Ascending aorta (tissue), 2 donors: ENCODE measurements at regions not wholly inside any gene's neighbourhood (a gene's known extent, or its start where the extent isn't known, plus 50 kb on each side); places are given as distances from the start of the nearest gene placed in this dataset.

Experiments used
- DNase-seq, 2 donors: peaks; one replicate each; pipeline ENCODE4 v3.0.0-alpha.2; 2019; ENCODE audit warnings: low spot score in 2 of 2
- H3K27ac ChIP-seq, 2 donors: fragments of 200-600 bp; sonication (generic); one replicate each; pipeline ENCODE4 v1.5.1; 2016 to 2017; ENCODE audit warnings: mild to moderate bottlenecking in 1 of 2
- H3K27me3 ChIP-seq: fragments of 200-600 bp; sonication (generic); one replicate; pipeline ENCODE4 v1.5.1; 2017
- H3K36me3 ChIP-seq, 2 donors: fragments of 200-600 bp; sonication (generic); one replicate each; pipeline ENCODE4 v1.5.1; 2016
- H3K4me1 ChIP-seq, 2 donors: fragments of 200-600 bp; sonication (generic); one replicate each; pipeline ENCODE4 v1.5.1; 2016 to 2017; ENCODE audit warnings: mild to moderate bottlenecking in 1 of 2
- H3K4me3 ChIP-seq, 2 donors: fragments of 200-600 bp; sonication (generic); one replicate each; pipeline ENCODE4 v1.5.1; 2016 to 2017; ENCODE audit warnings: mild to moderate bottlenecking in 1 of 2
- H3K9me3 ChIP-seq, 2 donors: fragments of 200-600 bp; sonication (generic); one replicate each; pipeline ENCODE4 v1.5.1; 2016
- intact Hi-C: fragments of 100-400 bp; cut with DNase I; formaldehyde crosslinking; loops from one replicate; pipeline ENCODE4 v1.15.1; 2023
- TF ChIP-seq, protein P1 (sequence below), 3 experiments: fragments of 200-600 bp in 2 of 3; fragments of 450-650 bp in 1 of 3; sonication (generic) in 2 of 3; IDR thresholded peaks; one replicate each; pipeline ENCODE4 v1.5.1; 2016 to 2019; ENCODE audit warnings: antibody characterized with exemption in 3 of 3, mild to moderate bottlenecking in 1 of 3, moderate library complexity in 1 of 3

DNA sequence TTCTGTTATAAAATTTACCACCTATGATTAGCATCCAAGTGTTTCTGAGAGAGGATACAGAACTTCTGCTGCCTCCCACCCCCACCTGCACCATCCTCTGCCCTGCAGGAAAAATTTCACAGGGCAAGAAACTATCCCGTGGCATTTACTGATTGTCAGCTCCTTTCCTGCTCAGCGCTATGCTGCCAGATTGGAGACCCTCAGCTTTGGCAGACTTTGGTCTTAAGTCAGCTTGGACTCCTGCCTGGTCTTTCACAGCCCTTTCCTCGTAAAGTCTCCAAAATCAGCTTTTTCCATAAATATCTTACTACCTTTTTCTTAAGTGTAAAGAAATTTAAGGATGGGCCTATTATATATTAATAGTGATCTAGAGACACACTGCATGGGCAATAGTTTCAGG lies 239.9 kb upstream of the ADAMTS9 start:
- H3K4me1 ChIP-seq, result no peaks in the 10 kb centered on the region
- H3K36me3 ChIP-seq, result no peaks in the 10 kb centered on the region
- TF ChIP-seq, protein P1, sequence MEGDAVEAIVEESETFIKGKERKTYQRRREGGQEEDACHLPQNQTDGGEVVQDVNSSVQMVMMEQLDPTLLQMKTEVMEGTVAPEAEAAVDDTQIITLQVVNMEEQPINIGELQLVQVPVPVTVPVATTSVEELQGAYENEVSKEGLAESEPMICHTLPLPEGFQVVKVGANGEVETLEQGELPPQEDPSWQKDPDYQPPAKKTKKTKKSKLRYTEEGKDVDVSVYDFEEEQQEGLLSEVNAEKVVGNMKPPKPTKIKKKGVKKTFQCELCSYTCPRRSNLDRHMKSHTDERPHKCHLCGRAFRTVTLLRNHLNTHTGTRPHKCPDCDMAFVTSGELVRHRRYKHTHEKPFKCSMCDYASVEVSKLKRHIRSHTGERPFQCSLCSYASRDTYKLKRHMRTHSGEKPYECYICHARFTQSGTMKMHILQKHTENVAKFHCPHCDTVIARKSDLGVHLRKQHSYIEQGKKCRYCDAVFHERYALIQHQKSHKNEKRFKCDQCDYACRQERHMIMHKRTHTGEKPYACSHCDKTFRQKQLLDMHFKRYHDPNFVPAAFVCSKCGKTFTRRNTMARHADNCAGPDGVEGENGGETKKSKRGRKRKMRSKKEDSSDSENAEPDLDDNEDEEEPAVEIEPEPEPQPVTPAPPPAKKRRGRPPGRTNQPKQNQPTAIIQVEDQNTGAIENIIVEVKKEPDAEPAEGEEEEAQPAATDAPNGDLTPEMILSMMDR (IDR thresholded peaks at IDR 0.05), result no peak
- peaks cover 1 to 5% of the 10 kb centered on the region in 2 donors for H3K9me3 ChIP-seq
- no peak overlapping the region for H3K4me3 ChIP-seq
- DNase-seq, result no peak
- H3K27ac ChIP-seq, result no peak overlapping the region
- no peaks in the 10 kb centered on the region for H3K27me3 ChIP-seq
- intact Hi-C loops, result no loop called here

DNA sequence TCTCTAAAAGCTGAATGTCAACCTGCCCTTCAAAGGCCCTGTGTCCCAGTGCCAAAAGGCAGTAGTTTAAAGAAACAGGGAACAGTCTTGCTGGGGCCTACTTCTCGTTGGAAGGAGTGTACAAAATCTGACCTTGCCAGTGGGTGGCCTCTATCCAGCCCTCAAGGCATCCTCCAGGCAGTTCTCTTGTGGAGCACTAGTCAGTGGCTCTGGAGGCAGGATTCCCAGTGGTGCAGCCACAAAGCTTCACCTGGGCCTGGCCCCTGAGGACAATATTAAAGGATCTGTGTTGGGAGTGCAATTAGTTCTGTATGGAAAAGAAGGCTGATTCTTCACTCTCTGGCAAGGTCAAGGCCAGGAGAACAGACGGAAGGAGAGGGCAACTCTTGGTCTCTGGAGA lies 237.8 kb upstream of the ADAMTS9 start:
- Histone ChIP-seq H3K4me3 (no peak overlapping the region), H3K36me3 (no peaks in the 10 kb centered on the region), H3K27ac (no peak overlapping the region), H3K9me3 (no peaks in the 10 kb centered on the region), H3K27me3 (no peaks in the 10 kb centered on the region), H3K4me1 (no peaks in the 10 kb centered on the region)
- DNase-seq, result no peak
- intact Hi-C loops, result no loop called here
- TF ChIP-seq, protein P1 (IDR thresholded peaks at IDR 0.05), result no peak

DNA sequence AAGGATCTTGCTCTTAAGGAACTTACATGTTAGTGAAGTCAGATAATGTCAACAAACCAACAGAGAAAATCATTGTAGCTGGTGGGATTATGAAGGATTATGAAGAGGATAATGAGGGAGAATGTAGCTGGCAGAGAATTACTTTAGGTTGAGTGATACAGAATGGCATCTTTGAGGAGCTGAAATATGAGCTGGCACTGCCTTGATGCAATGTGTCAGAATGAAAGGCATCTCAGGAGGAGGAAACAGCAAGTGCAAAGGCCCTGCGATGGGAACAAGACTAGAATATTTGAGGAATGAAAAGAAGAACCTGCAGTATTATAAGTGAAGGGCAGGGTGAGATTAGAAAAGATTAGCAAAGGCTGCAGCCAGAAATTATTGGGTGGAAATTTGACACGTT lies 237.2 kb upstream of the ADAMTS9 start:
- no peak for DNase-seq
- Histone ChIP-seq H3K36me3 (no peaks in the 10 kb centered on the region), H3K9me3 (no peaks in the 10 kb centered on the region), H3K27me3 (no peaks in the 10 kb centered on the region), H3K4me1 (no peaks in the 10 kb centered on the region), H3K4me3 (no peak overlapping the region), H3K27ac (no peak overlapping the region)
- intact Hi-C loops, result no loop called here
- TF ChIP-seq, protein P1 (IDR thresholded peaks at IDR 0.05), result no peak

DNA sequence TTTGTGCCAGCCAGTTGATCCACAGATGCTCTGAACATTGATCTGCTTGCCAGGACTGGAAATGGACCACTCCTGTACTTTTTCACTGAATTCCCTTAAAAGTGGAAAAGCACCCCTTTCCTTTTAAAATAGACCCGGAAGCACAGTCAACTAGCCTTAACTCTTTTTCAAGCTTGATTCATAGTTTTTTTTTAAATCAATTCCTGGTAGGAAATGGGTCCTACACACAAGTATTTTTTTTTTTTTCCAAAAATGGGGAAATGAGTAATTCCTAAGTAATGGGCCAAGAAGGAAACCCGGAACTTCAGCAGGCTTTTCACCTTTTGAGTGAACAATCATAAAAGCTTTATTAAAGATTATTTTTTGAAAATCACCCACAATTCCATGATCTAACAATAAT lies 234.4 kb upstream of the ADAMTS9 start:
- no peaks in the 10 kb centered on the region for H3K36me3 ChIP-seq
- intact Hi-C loops, result no loop called here
- no peak for DNase-seq
- TF ChIP-seq, protein P1 (IDR thresholded peaks at IDR 0.05), result no peak
- H3K27ac ChIP-seq, result no peak overlapping the region
- H3K4me3 ChIP-seq, result no peak overlapping the region
- H3K9me3 ChIP-seq, result no peaks in the 10 kb centered on the region
- no peaks in the 10 kb centered on the region for H3K27me3 ChIP-seq
- no peaks in the 10 kb centered on the region for H3K4me1 ChIP-seq

DNA sequence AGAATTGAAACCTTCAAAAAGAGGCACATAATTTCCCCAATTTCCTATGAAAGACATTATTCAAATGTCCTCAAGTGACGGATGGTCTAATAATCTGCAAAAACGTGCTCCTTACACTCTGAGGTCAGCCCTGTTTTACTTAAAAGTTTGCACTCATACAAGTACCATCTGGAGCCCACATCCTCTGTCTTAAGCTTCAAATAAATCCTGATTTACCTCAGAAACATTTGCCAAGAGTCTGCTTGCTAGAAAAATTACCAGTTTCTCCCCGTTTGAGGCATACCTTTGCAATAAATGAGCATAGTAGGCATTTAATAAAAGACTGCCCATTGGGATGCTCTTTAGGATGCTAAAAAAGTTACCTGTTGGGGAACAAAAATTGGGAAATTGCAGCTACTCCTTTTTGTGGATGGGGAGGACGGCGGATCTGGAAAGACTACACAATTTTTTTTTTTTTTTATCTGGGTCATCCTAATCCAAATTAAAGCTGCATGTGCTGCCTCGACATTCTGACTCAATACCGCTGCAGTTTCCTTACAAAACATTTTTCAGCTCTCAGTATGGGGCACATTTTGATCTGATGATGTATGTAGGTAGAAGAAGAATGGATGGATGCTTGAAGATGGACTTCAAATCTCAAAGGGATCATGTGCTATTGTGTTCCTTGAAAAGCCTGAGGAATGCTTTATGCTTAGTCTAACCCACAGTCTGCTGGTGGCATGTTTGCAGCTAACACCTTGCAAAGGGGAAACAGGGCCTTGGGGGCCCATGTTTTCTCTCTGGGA lies 233.7 kb upstream of the ADAMTS9 start:
- Histone ChIP-seq H3K4me3 (no peak overlapping the region), H3K9me3 (no peaks in the 10 kb centered on the region), H3K27me3 (no peaks in the 10 kb centered on the region), H3K4me1 (no peaks in the 10 kb centered on the region), H3K36me3 (no peaks in the 10 kb centered on the region), H3K27ac (no peak overlapping the region)
- TF ChIP-seq, protein P1 (IDR thresholded peaks at IDR 0.05), result no peak
- intact Hi-C loops, result no loop called here
- no peak for DNase-seq
